Tibial nerve (tissue), 3 donors: ENCODE measurements at regions not wholly inside any gene's neighbourhood (a gene's known extent, or its start where the extent isn't known, plus 50 kb on each side); places are given as distances from the start of the nearest gene placed in this dataset.

Source experiments
- EP300 ChIP-seq, 2 donors: sonication (generic); formaldehyde crosslinking; IDR thresholded peaks; one replicate each; pipeline ENCODE4 v1.6.1; 2017; ENCODE audit warnings: antibody characterized with exemption in 2 of 2, mild to moderate bottlenecking in 1 of 2
- POLR2A ChIP-seq, 2 donors: fragments of 450-650 bp; IDR thresholded peaks; one replicate each; pipeline ENCODE4 v1.6.1; 2017; ENCODE audit warnings: antibody characterized with exemption in 2 of 2, mild to moderate bottlenecking in 2 of 2, moderate library complexity in 2 of 2

- TF ChIP-seq EP300 (IDR thresholded peaks at IDR 0.05) (peak; percentile 32 to 35), POLR2A (IDR thresholded peaks at IDR 0.05) (no peak)
Observed at GRCh38 chr3:153334558-153334957, 172.5 kb downstream of the RAP2B start.
